Neural cell (in vitro differentiated cells): ENCODE measurements at regions not wholly inside any gene's neighbourhood (a gene's known extent, or its start where the extent isn't known, plus 50 kb on each side); places are given as distances from the start of the nearest gene placed in this dataset.

Experiments used
- H2AFZ ChIP-seq: fragments of 200-600, 300-800 bp; sonication (generic), shearing (Covaris generic); 2 replicates; pipeline ENCODE4 v1.6.0; 2014; ENCODE audit warnings: low read depth, mild to moderate bottlenecking, antibody characterized with exemption, low read length, moderate library complexity
- H3F3A ChIP-seq: fragments of 200-600 bp; shearing (Covaris generic); 2 replicates; pipeline ENCODE4 v1.6.1; 2016; ENCODE audit warnings: mild to moderate bottlenecking, moderate library complexity, mixed read lengths, antibody characterized with exemption, low read length; ENCODE audit not compliant: insufficient read depth, poor library complexity, severe bottlenecking
- H3K27ac ChIP-seq: fragments of 200-600, 300-800 bp; sonication (generic), shearing (Covaris generic); 2 replicates; pipeline ENCODE4 v1.5.1; 2014; ENCODE audit warnings: mild to moderate bottlenecking, low read length, moderate library complexity
- H3K27me3 ChIP-seq: fragments of 300-800, 200-600 bp; sonication (generic), shearing (Covaris generic); 2 replicates; pipeline ENCODE4 v1.6.0; 2014; ENCODE audit warnings: mild to moderate bottlenecking, low read depth, low read length, moderate library complexity; ENCODE audit not compliant: insufficient read depth
- H3K36me3 ChIP-seq: fragments of 300-800, 200-600 bp; sonication (generic), shearing (Covaris generic); 2 replicates; pipeline ENCODE4 v1.5.1; 2014; ENCODE audit warnings: mild to moderate bottlenecking, antibody characterized with exemption, low read length, moderate library complexity; ENCODE audit not compliant: insufficient read depth
- H3K4me2 ChIP-seq: fragments of 300-800, 200-600 bp; sonication (generic), shearing (Covaris generic); 2 replicates; pipeline ENCODE4 v1.6.0; 2014; ENCODE audit warnings: mild to moderate bottlenecking, low read length
- H3K4me3 ChIP-seq: fragments of 300-800, 200-600 bp; sonication (generic), shearing (Covaris generic); 2 replicates; pipeline ENCODE4 v1.5.1; 2014; ENCODE audit warnings: mild to moderate bottlenecking, low read length, moderate library complexity
- H3K79me2 ChIP-seq: fragments of 200-600 bp; shearing (Covaris generic); replicated peaks from 2 replicates; pipeline ENCODE4 v1.6.0; 2014; ENCODE audit warnings: mild to moderate bottlenecking, low read length, moderate library complexity; ENCODE audit not compliant: insufficient read depth
- H3K9ac ChIP-seq: fragments of 300-800, 200-600 bp; sonication (generic), shearing (Covaris generic); 2 replicates; pipeline ENCODE4 v1.6.1; 2016; ENCODE audit warnings: mild to moderate bottlenecking, low read length, mixed read lengths
- H3K9me2 ChIP-seq: fragments of 200-600 bp; shearing (Covaris generic); 2 replicates; pipeline ENCODE4 v1.6.1; 2016; ENCODE audit warnings: mild to moderate bottlenecking, low read length, mixed read lengths; ENCODE audit not compliant: insufficient read depth
- H3K9me3 ChIP-seq: fragments of 200-600, 300-800 bp; sonication (generic), shearing (Covaris generic); 2 replicates; pipeline ENCODE4 v1.6.1; 2016; ENCODE audit warnings: mild to moderate bottlenecking, mixed run types, low read length, moderate library complexity, mixed read lengths
- H4K20me1 ChIP-seq: fragments of 200-600 bp; shearing (Covaris generic); 2 replicates; pipeline ENCODE4 v1.6.1; 2016; ENCODE audit warnings: mild to moderate bottlenecking, mixed run types; ENCODE audit not compliant: insufficient read depth
- EP300 ChIP-seq: fragments of 450-650 bp; conservative IDR thresholded peaks from 2 replicates; pipeline ENCODE4 v1.6.1; 2014; ENCODE audit warnings: antibody characterized with exemption, mild to moderate bottlenecking, moderate library complexity; ENCODE audit not compliant: poor library complexity, severe bottlenecking
- EZH2 ChIP-seq: fragments of 200-600, 300-800 bp; shearing (Covaris generic), sonication (generic); IDR thresholded peaks from 2 replicates; pipeline ENCODE4 v1.6.1; 2014; ENCODE audit warnings: antibody characterized with exemption, low read length, borderline replicate concordance, mild to moderate bottlenecking; ENCODE audit not compliant: insufficient read depth, poor library complexity, severe bottlenecking
- MXI1 ChIP-seq: fragments of 450-650 bp; conservative IDR thresholded peaks from 2 replicates; pipeline ENCODE4 v1.6.1; 2014; ENCODE audit warnings: antibody characterized with exemption, mild to moderate bottlenecking; ENCODE audit not compliant: poor library complexity, severe bottlenecking
- POLR2AphosphoS5 ChIP-seq: IDR thresholded peaks from 2 replicates; pipeline ENCODE4 v1.6.1; 2012
- RAD21 ChIP-seq: fragments of 450-650 bp; conservative IDR thresholded peaks from 2 replicates; pipeline ENCODE4 v1.6.1; 2014; ENCODE audit warnings: antibody characterized with exemption, mild to moderate bottlenecking, moderate library complexity
- SMC3 ChIP-seq: fragments of 450-650 bp; conservative IDR thresholded peaks from 2 replicates; pipeline ENCODE4 v1.6.1; 2014; ENCODE audit warnings: antibody characterized with exemption, mild to moderate bottlenecking, moderate library complexity; ENCODE audit not compliant: poor library complexity
- TAF1 ChIP-seq: IDR thresholded peaks from 2 replicates; pipeline ENCODE4 v1.6.1; 2012; ENCODE audit warnings: low read depth
- TF ChIP-seq, protein P1 (sequence below): fragments of 450-650 bp; IDR thresholded peaks from 2 replicates; pipeline ENCODE4 v1.5.1; 2014; ENCODE audit warnings: antibody characterized with exemption, mild to moderate bottlenecking, moderate library complexity; ENCODE audit not compliant: poor library complexity, severe bottlenecking
- TF ChIP-seq, protein P2 (sequence below): IDR thresholded peaks from 2 replicates; pipeline ENCODE4 v1.6.1; 2012; ENCODE audit warnings: borderline replicate concordance

DNA sequence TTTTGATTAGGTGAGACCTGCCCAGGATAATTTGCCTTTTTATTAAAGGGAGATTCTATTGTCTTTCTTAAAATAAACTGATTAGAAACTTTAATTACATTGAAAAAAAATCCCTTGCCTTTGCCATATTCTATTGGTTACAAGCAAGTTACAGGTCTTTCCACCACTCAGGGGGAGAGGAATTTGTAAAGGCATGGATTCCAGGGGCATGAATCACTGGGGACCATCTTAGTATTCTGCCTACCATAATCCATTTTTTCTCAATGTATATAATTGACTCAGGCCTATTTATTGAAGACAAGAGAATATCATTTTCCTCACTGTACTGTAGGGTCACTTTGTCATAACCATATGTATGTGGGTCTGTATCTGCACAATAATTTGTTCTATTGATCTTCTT, 124.3 kb upstream of the PDE4B start:
- TF ChIP-seq, protein P1, sequence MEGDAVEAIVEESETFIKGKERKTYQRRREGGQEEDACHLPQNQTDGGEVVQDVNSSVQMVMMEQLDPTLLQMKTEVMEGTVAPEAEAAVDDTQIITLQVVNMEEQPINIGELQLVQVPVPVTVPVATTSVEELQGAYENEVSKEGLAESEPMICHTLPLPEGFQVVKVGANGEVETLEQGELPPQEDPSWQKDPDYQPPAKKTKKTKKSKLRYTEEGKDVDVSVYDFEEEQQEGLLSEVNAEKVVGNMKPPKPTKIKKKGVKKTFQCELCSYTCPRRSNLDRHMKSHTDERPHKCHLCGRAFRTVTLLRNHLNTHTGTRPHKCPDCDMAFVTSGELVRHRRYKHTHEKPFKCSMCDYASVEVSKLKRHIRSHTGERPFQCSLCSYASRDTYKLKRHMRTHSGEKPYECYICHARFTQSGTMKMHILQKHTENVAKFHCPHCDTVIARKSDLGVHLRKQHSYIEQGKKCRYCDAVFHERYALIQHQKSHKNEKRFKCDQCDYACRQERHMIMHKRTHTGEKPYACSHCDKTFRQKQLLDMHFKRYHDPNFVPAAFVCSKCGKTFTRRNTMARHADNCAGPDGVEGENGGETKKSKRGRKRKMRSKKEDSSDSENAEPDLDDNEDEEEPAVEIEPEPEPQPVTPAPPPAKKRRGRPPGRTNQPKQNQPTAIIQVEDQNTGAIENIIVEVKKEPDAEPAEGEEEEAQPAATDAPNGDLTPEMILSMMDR: no peak
- no peak for TF ChIP-seq MXI1
- TF ChIP-seq TAF1: no peak
- TF ChIP-seq POLR2AphosphoS5: no peak
- no peak for TF ChIP-seq RAD21
- TF ChIP-seq, protein P2, sequence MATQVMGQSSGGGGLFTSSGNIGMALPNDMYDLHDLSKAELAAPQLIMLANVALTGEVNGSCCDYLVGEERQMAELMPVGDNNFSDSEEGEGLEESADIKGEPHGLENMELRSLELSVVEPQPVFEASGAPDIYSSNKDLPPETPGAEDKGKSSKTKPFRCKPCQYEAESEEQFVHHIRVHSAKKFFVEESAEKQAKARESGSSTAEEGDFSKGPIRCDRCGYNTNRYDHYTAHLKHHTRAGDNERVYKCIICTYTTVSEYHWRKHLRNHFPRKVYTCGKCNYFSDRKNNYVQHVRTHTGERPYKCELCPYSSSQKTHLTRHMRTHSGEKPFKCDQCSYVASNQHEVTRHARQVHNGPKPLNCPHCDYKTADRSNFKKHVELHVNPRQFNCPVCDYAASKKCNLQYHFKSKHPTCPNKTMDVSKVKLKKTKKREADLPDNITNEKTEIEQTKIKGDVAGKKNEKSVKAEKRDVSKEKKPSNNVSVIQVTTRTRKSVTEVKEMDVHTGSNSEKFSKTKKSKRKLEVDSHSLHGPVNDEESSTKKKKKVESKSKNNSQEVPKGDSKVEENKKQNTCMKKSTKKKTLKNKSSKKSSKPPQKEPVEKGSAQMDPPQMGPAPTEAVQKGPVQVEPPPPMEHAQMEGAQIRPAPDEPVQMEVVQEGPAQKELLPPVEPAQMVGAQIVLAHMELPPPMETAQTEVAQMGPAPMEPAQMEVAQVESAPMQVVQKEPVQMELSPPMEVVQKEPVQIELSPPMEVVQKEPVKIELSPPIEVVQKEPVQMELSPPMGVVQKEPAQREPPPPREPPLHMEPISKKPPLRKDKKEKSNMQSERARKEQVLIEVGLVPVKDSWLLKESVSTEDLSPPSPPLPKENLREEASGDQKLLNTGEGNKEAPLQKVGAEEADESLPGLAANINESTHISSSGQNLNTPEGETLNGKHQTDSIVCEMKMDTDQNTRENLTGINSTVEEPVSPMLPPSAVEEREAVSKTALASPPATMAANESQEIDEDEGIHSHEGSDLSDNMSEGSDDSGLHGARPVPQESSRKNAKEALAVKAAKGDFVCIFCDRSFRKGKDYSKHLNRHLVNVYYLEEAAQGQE: no peak
- TF ChIP-seq EZH2: no peak
- TF ChIP-seq EP300: no peak
- Histone ChIP-seq H3K27ac (no peak overlapping the region), H3K9me2 (no peaks in the 10 kb centered on the region), H3K9me3 (no peaks in the 10 kb centered on the region), H3K27me3 (no peaks in the 10 kb centered on the region), H3K79me2 (no peaks in the 10 kb centered on the region), H4K20me1 (no peaks in the 10 kb centered on the region), H3K4me3 (no peak overlapping the region), H3F3A (no peaks in the 10 kb centered on the region), H2AFZ (no peak overlapping the region), H3K4me2 (no peak overlapping the region), H3K36me3 (no peaks in the 10 kb centered on the region), H3K9ac (no peak overlapping the region)

DNA sequence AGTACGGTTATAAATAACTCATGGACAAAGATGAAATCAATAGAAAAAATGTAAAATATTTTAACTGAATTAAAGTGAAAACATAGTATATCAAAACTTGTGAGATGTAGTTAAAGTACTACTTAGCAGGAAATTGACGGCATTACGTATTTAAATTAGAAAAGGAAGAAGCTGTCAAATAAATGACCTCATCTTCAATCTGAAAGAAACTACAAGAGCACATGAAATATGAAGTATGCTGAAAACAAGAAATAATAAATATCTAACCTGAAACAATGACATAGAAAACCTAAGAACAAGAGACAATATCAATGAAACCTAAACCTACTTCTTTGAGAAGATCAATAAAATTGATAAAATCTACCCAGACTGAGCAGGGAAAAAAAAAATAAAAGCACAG, 122.2 kb upstream of the PDE4B start:
- no peak overlapping the region for H2AFZ ChIP-seq
- H3K9me2 ChIP-seq: no peaks in the 10 kb centered on the region
- H3K27me3 ChIP-seq: no peaks in the 10 kb centered on the region
- no peaks in the 10 kb centered on the region for H3F3A ChIP-seq
- no peaks in the 10 kb centered on the region for H3K79me2 ChIP-seq
- no peak overlapping the region for H3K9ac ChIP-seq
- no peaks in the 10 kb centered on the region for H3K9me3 ChIP-seq
- H3K36me3 ChIP-seq: no peaks in the 10 kb centered on the region
- H3K27ac ChIP-seq: no peak overlapping the region
- no peak overlapping the region for H3K4me2 ChIP-seq
- TF ChIP-seq, protein P2: no peak
- TF ChIP-seq MXI1: no peak
- TF ChIP-seq, protein P1: no peak
- no peak for TF ChIP-seq TAF1
- TF ChIP-seq RAD21: no peak
- TF ChIP-seq POLR2AphosphoS5: no peak
- TF ChIP-seq SMC3: no peak
- TF ChIP-seq EP300: no peak
- TF ChIP-seq EZH2: no peak
- H3K4me3 ChIP-seq: no peak overlapping the region
- H4K20me1 ChIP-seq: no peaks in the 10 kb centered on the region
